Fibroblast of peridontal ligament (primary cell): ENCODE measurements at regions not wholly inside any gene's neighbourhood (a gene's known extent, or its start where the extent isn't known, plus 50 kb on each side); places are given as distances from the start of the nearest gene placed in this dataset.

Experiments used
- DNase-seq: peaks from one replicate; pipeline ENCODE4 v3.0.0-alpha.2; 2010; ENCODE audit errors: extremely low read depth

DNA sequence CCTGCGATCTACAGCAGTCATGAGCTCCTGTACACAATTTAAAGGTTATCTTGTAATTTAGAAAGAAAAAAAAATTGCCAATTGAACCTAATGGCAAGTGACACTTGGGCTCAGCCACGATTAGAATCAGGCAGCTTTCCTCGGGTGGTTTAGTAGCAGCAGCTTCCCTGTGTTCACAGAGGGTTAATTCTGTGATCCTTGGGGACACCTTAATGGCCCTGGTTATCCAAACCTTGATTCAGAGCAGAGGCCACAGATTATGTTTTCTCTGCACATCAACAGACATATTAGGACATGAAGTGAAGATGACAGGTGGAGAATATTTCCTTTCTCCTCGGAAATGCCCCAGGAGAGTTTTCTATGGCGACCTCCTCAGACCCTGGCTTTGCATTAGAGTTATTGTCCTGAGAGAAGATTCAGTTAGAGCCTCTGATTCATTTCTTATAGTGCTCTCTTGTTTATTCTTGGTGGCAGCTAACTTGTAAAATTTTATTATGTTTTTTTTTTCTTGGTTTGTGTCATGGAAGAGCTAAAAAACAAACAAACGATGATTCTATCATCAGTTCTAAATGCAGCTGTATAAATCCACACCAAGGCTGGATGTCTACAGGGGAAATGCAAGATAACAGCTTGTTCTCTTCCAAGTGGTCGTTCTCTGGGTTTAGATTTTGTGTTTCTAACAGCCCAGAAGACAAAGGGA lies 351.2 kb upstream of the DYNLRB2 start:
- no peak for DNase-seq

DNA sequence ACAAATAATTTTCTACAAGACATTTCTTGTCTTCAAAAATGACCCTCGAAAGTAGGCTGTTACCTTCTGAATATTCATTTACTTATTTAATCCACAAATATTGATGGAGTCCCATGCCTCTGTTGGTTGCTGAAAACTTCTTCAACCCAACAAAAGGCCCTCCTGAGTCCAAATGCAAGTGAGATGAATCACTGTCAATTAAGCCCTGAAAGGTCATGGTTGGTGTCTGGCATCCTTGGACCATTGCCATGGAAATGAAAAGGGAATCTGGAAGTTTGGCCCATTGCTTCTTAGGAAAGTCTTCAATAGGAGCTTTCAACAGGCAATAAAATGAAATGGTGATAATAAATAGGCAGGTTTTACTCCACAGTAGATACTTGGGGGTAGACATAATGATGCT lies 364.7 kb upstream of the DYNLRB2 start:
- DNase-seq, result peak; percentile 60

DNA sequence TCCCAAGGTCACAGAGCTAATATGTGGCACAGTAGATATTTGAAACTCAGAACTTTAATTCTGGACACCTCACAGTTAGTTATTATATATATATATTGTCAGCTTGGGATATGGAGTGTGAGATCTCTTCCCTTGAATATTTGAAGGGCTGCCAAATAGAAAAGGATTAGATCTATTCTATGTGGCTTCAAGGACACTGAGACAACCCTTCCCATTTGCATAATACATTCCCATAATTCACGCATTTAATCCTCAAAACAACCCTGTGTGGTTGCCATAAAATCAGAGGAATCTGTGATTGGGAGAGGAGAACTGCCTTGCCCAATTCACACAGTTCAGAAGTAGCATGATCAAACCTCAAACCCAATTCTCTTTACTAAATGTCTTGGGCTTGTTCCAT lies 365.8 kb upstream of the DYNLRB2 start:
- DNase-seq, result peak; percentile 20

GRCh38 chr16:80174416-80174815 lies 366.4 kb upstream of the DYNLRB2 start:
- peak; percentile 94 for DNase-seq

DNA sequence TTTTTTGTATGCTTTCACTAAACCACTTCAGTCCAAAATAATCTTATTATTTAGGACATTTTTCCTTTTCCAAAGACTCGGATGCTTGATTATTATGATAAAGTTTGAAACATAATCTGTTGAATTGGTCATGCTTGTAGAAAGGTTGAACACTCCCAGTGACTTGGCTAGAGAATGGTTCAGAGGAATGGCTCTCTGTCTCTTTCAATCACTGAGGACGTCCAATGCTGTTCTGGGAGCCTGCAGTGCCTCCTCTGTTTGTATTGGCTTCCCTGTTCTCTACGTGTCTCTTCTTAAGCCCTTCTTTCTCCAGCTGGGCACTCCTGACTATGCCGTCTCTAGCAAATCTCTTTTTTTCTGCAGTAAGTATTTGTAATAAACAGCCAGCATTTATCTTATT lies 369.0 kb upstream of the DYNLRB2 start:
- peak; percentile 18 for DNase-seq

DNA sequence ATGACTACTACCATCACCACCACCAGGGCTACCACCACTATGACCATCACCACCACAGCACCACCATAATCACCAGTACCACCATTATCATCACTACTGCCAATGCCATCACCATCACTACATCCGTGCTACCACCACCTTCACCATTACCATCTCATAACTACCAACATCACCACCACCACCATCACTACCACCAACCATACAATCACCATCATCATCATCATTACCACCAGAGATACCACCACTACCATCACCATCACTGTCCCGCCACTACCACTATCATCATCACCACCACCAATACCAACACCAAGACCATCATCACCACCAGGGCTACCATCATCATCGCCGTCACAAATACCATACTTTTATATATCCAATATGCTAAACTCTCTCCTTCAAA lies 369.6 kb upstream of the DYNLRB2 start:
- no peak for DNase-seq

DNA sequence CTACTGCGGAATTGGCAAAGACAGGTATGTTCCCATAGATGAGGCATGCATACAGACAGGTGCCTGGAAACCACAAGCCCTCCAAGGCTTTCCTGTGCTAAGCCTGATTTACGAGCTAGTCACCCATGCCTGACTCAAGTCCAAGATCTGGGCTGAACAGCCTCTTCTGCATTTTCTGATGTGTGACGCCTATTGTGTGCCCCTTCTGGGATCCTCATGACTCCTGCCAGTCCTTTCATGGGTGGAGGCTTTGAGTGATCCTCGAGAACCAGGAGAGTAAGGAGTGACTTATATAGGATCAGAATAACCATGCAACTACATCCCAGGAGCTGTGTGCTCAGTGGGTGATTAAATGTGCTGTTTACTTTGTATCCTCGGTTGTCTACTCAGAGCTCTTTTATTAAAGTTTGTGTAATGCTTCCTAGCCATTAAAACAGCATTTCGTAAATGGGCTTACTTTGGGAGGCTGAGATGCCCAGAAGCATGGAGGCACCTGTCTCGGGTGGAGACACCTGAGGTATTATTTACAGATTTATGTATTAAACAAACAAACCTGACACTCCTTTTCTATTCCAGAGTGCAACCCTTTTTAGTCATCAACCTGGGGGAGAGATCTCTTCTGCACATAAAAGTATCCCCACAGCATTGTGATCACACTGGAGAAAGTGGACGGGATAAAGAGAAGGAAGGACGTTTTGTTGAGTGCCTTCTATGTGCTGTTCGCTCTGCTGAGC lies 373.0 kb upstream of the DYNLRB2 start:
- no peak for DNase-seq

DNA sequence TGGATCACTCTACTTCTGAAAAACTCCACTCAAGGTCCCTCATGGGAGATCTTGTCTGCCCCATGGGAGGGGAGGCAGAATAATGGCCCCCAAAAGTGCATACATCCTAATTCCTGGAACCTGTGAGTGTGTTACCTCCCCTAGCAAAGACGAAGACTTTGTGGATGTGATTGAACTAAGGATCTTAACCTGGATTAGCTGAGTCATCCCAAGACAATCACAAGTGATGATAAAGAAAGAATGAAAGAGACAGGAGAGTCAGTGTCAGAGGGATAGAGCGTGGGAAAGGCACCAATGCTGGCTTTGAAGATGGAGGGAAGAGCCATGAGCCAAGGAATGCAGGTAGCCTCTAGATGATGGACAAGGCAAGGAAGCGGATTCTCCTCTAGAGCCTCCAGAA lies 374.7 kb upstream of the DYNLRB2 start:
- DNase-seq, result no peak

- no peak for DNase-seq
These were observed 375.7 kb upstream of the DYNLRB2 start for GRCh38 chr16:80164966-80165550.

DNA sequence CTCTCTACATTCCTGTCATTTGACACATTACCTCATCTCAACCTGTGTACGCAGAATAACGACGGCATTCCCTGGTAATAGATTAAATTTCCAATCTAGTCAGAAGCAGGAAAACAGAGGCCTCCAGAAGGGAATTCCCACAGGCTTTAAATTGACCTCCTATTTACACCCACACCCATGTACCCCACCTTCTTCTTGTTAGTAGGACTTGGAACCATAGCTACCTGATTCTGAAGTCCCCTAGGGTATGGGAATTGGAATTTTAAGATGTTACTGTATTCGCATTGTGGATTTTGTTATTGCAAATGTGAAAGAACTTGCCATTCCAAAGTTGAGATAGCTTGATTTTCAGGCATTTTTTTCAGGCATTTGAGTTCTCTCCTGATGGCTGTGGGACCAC lies 377.5 kb upstream of the DYNLRB2 start:
- DNase-seq, result no peak

- no peak for DNase-seq
These were observed 378.7 kb upstream of the DYNLRB2 start for GRCh38 chr16:80161799-80162739.

GRCh38 chr16:80158766-80159165 lies 382.0 kb upstream of the DYNLRB2 start:
- DNase-seq, result peak; percentile 40

DNA sequence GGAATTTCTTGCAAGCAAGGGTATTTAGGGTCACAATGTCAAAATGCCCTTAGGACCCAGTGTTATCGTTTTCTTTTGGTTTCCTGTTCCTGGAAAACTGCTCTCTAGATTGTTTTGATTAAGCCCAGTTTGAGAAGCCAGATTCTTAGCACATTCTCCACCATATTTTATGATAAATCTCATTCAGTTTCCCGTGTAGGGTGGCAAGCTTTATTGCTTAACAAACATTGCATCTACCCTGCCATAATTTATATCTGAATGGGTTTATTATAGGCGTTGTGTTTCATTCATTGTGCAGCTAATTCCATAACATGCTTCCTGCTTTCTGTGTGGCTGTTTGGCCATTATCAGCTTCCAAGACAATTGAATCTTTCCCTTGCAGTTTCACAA lies 389.1 kb upstream of the DYNLRB2 start:
- no peak for DNase-seq

GRCh38 chr16:80150978-80151721 lies 389.6 kb upstream of the DYNLRB2 start:
- DNase-seq, result peak; percentile 48

GRCh38 chr16:80148826-80149225 lies 392.0 kb upstream of the DYNLRB2 start:
- no peak for DNase-seq

DNA sequence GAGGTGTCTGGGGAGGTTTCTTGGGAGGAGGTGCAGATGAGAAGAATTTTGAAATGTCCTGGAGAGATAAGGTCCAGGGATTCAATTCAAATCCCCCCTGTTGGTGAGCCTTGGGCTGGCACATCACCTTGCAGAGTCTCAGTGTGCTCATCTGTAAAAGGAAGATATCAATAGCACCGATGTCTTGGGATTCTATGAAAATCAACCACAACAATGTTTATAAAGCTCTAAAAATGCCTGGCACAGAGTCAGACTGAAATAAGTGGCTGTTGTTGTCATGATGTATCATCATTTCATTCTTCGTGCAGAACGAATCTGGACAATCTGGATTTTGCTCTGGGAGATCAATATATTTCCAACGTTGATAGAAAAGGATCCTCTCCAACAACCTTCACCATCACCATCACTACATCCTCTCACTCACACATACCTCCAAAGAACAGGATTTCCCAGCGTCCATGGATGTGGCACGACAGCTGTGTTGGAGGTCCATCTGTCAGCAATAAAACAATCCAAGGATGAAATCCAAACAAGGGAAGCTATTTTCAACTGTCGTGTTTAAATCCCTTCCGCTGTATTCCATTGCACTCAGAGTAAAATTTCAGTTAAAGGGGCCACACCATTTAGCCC lies 393.7 kb upstream of the DYNLRB2 start:
- peak; percentile 59 for DNase-seq

- DNase-seq, result peak; percentile 66
These were observed 396.6 kb upstream of the DYNLRB2 start for GRCh38 chr16:80144191-80144590.

GRCh38 chr16:80142940-80143339 lies 397.9 kb upstream of the DYNLRB2 start:
- no peak for DNase-seq

GRCh38 chr16:80142281-80142680 lies 398.5 kb upstream of the DYNLRB2 start:
- DNase-seq, result peak; percentile 58

DNA sequence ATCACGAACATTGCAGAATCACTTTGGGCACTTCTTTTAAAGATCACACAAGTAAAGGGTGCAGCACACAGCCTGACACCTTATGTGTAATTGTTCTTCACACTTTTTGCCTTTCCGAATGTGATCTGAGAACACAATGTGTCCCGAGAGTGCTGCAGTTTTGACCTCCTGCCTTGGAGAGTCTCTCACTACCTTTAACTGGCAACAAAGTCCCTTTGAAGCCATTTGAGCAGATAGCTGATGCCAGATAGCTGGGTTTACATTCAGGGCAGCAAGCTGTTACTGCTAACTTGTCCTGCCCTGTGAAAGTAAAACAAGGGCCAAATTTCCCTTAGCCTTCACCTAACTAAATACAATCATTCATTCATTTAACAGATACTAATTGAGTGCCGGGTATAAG lies 411.0 kb upstream of the DYNLRB2 start:
- DNase-seq, result no peak

GRCh38 chr16:80125677-80126076 lies 415.1 kb upstream of the DYNLRB2 start:
- DNase-seq, result no peak
